Right lobe of liver (tissue), 4 donors: ENCODE measurements at regions not wholly inside any gene's neighbourhood (a gene's known extent, or its start where the extent isn't known, plus 50 kb on each side); places are given as distances from the start of the nearest gene placed in this dataset.

Source experiments
- CTCF ChIP-seq, 4 donors: fragments of 200-600 bp in 3 of 4; fragments of 450-650 bp in 1 of 4; IDR thresholded peaks; one replicate each; pipeline versions ENCODE4 v1.5.1 to v1.8.0; 2016 to 2022; ENCODE audit warnings: antibody characterized with exemption in 4 of 4, mild to moderate bottlenecking in 2 of 4
- POLR2A ChIP-seq: fragments of 450-650 bp; IDR thresholded peaks from one replicate; pipeline ENCODE4 v1.6.1; 2017; ENCODE audit warnings: antibody characterized with exemption, mild to moderate bottlenecking
- donor health status: DM: no; HTN: no; CAD: no.
- donor health status: DM: no; HTN: no; CAD: no.
- donor health status: DM: no; HTN: yes; CAD: no.

GRCh38 chr10:63767138-63767801 lies 246.1 kb downstream of the REEP3 start:
- peak; percentile 40 to 49 (median 44) for TF ChIP-seq CTCF (IDR thresholded peaks at IDR 0.05)
- TF ChIP-seq POLR2A, result no peak
